Colon (tissue), 2 donors: ENCODE measurements at regions not wholly inside any gene's neighbourhood (a gene's known extent, or its start where the extent isn't known, plus 50 kb on each side); places are given as distances from the start of the nearest gene placed in this dataset.

Experiments used
- FAIRE-seq: peaks from 2 replicates; lab custom pipeline; 2012; peaks lifted over from hg19 to GRCh38; lab: Jason Lieb, UNC
- donor health status: control.
- donor health status: control.

GRCh38 chr6:40720375-40720748 is 133.2 kb upstream of the LRFN2 start:
- FAIRE-seq: no peak

- no peak for FAIRE-seq
These were observed 132.7 kb upstream of the LRFN2 start for GRCh38 chr6:40719671-40720374.

DNA sequence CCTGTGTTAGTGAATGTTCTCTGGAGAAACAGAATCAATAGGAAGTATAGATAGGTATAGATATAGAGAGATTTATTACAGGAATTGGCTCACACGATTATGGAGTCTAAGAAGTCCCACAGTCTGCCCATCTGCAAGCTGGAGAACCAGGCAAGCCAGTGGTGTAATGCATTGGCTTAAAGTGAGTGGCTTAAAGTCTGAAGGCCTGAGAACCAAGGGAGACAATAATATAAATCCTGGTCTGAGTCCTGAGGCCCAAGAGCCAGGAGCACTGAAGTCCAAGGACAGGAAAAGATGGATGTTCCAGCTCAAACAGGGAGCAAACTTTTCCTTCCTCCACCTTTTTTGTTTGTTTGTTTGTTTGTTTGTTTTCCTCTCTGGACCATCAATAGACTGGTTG is 131.2 kb upstream of the LRFN2 start:
- FAIRE-seq: no peak

DNA sequence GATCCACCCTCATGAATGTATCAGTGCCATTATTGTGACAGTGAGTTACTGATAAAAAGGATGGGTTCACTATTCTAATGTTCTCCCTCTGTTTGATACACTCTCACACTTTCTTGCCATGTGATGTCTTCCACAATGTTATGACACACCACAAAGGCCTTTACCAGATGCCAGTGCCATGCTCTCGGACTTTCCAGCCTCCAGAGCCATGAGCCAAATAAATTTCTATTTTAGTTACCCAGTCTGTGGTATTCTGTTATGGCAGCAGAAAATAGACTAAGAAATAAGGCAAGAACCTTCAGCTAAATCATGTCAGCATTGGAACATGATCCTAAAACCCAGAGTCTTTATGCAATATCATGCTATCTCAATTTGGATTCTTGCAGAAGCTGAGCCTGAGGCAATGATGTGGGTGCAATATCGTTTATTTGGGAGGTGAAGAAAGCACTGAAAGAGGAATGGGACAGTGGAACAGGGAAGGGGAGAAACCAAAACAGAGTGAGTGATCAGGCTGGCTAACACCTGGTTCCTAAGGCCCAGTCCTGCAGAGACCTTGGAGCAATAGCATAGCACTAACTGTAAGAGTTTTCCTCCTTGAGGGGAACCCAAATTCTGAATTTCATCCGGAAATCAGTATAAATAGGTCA is 130.4 kb upstream of the LRFN2 start:
- FAIRE-seq: no peak

DNA sequence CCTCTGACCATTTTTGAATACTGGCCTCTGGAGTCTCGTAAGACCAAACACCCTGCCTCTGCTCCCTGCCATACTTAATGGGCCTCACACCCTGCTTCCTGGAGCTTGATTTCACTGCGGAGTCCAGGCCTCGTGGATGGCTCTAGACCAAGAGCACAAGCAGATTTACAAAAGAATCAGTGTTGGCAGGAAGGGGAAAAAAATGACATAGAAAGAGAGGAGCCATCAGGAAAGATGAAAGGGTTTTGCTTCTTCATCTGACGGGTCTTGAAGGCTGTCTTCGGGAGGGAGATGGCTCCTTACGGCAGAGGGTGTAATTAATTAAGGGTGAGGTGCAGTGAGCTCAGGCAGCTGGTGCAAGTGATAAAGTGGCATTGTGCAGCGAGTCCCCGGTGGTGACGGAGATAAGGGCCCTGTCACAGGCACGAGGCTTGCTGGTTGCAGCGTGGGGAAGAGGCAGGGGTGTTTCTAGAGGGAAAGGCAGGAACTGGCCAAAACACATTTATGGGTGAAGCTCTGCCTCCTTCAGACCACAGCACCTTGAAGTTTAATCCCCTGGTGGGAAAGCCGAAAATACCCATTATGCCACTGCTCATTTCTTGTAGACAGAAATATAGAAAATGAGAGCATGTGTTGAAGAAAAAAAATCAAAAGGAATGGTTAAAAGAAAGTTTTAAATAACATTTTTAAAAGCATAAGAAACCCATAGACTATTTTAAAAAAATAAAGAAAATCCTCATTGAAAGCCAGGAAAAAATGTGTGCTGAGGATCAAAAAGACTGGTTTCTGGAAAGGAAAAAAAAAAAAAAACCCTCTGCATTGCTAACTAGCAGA is 128.6 kb upstream of the LRFN2 start:
- FAIRE-seq: no peak

GRCh38 chr6:40714576-40715564 is 127.7 kb upstream of the LRFN2 start:
- no peak for FAIRE-seq

DNA sequence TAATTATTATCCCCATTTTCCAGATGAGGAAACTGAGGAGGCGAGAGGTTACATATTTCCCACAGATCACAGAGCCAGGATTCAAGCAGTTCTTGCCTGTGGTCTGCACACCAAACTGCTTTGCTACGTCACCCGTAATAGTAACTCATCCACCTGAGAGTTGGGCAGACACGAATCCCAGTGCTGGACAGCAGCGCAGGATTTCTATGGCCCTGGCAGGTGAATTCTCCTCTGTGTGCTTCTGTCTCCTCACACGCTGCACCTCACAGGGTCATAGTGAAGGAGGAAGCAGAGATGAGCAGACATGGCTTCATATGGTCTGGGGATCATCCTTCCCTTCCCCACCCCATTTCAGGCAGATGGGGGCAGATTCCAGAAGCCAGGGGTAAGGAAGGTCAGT is 127.0 kb upstream of the LRFN2 start:
- no peak for FAIRE-seq

GRCh38 chr6:40713002-40713719 is 126.0 kb upstream of the LRFN2 start:
- FAIRE-seq: no peak

- no peak for FAIRE-seq
These were observed 123.6 kb upstream of the LRFN2 start for GRCh38 chr6:40710626-40711330.

DNA sequence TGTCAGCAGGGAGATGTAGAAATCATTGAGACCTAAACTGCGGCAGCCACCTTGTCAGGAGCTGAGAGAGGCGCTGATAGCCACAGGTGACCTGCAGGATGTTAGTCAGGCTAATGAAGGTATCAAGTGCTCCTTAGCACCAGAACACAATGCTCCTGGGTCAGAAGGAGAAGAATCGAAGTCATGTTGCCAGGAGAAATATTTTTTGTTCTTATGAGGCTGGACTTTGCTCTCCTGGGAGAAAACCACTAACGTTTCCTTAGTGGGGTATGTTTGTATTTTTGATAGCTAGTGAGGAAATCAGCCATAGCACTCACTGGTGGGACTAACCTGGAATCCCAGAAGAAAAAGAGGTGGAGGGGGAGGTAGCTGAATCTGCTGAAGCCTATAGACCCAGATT is 120.9 kb upstream of the LRFN2 start:
- no peak for FAIRE-seq

DNA sequence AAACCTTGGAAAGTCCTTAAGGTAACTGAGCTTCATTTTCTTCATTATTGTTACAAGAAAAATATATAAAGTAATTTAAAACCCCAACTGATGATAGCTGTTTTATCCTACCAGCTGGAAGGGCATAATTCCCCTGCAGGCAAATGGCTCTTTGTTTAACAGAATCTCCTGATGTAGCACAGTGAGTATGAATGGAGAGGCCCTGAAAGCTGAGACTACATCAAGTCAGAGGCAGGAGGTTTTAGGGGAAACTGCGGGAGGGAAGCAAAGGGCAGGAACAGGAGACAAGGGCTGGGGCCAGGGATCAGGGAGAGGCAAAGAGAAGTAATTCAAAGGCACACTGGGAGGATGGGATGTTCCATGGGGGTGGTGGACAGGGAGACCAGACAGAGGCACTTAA is 119.0 kb upstream of the LRFN2 start:
- no peak for FAIRE-seq

GRCh38 chr6:40705354-40705753 is 118.2 kb upstream of the LRFN2 start:
- no peak for FAIRE-seq

DNA sequence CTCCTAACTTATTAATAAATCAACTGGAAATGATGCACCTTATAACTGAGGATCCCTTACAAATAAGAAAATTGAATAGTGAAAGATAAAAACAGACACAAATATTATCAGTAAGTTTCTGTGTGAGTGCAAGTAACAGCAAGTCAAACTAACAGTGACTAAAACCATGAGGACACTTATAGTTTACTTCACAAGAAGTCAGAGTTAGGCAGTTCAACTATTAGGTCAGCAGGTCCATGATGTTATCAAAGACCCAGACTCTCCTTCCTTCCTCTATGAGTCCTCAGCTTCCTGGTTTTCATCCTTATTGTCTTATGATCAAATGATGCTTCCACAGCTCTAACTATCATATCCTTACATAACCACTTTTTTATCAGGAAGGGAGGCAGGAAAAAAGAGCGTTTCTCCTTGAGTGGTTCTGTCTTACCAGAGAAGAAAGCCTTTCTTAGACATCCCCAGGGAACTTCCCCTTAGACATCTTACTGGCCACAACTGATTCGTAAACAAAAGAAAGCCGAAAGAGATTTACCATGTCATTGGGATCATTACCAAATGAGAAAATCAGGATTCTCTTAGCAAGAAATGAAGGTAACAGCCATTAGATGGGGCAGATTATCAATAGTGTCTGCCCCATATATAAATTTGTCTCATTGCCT is 114.3 kb upstream of the LRFN2 start:
- FAIRE-seq: no peak

- FAIRE-seq: no peak
These were observed 112.9 kb upstream of the LRFN2 start for GRCh38 chr6:40700006-40700580.

DNA sequence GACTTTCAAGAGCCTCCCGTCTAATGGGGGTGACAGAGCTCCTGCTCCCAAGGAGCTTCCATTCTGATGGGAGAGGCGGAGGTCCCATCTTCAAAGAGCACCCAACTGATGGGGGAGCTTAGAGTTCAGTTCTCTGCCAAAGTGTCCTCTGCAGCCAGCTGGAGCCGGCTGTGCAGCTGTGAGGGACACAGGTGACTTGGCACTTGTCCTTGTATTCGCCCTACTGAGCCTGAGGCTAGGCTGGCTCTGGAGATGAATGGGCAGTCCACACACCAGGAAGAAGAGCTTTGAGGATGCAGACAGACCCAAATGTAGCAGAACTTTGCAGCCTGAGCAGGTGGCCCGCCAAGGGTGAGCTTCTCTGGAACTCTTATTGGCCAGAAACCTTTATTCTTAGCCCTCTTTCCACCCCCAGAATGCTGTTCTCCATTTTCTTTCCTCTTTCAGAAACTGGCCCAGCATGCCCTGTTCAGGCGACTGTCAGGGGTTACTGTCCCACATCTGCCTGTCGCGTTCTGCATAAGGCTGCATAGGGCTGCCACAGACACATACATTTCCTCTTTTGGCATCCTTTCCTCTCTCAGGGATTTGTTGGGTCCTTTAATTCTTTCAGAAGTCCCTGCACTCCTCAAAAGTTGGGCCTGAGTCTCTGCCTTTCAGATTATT is 108.7 kb upstream of the LRFN2 start:
- FAIRE-seq: no peak

- FAIRE-seq: no peak
These were observed 108.0 kb upstream of the LRFN2 start for GRCh38 chr6:40695114-40695513.

GRCh38 chr6:40693768-40694167 is 106.6 kb upstream of the LRFN2 start:
- FAIRE-seq: no peak

- FAIRE-seq: no peak
These were observed 105.2 kb upstream of the LRFN2 start for GRCh38 chr6:40692337-40692736.

- no peak for FAIRE-seq
These were observed 102.0 kb upstream of the LRFN2 start for GRCh38 chr6:40689185-40689584.
